Glomerular visceral epithelial cell (primary cell): ENCODE measurements at regions not wholly inside any gene's neighbourhood (a gene's known extent, or its start where the extent isn't known, plus 50 kb on each side); places are given as distances from the start of the nearest gene placed in this dataset.

ENCODE experiments used
- DNase-seq: peaks from one replicate; pipeline ENCODE4 v3.0.0-alpha.2; 2016; ENCODE audit errors: extremely low spot score

GRCh38 chr1:212225416-212225815 is 59.8 kb upstream of the PPP2R5A start:
- DNase-seq: no peak

- peak; percentile 45 for DNase-seq
Observed at GRCh38 chr1:212225871-212226302, 59.3 kb upstream of the PPP2R5A start.

- no peak for DNase-seq
Observed at GRCh38 chr1:212226467-212226866, 58.7 kb upstream of the PPP2R5A start.

GRCh38 chr1:212228076-212228475 is 57.1 kb upstream of the PPP2R5A start:
- DNase-seq: no peak

GRCh38 chr1:212228591-212229119 is 56.6 kb upstream of the PPP2R5A start:
- no peak for DNase-seq

- DNase-seq: no peak
Observed at GRCh38 chr1:212229654-212230053, 55.6 kb upstream of the PPP2R5A start.

- no peak for DNase-seq
Observed at GRCh38 chr1:212230329-212230728, 54.9 kb upstream of the PPP2R5A start.

- no peak for DNase-seq
Observed at GRCh38 chr1:212231372-212231771, 53.8 kb upstream of the PPP2R5A start.

GRCh38 chr1:212232090-212232489 is 53.1 kb upstream of the PPP2R5A start:
- DNase-seq: no peak

GRCh38 chr1:212233321-212233720 is 51.9 kb upstream of the PPP2R5A start:
- no peak for DNase-seq

- DNase-seq: peak; percentile 90
Observed at GRCh38 chr1:212234431-212235395, 50.5 kb upstream of the PPP2R5A start.
